HepG2 (cell line): ENCODE measurements at regions not wholly inside any gene's neighbourhood (a gene's known extent, or its start where the extent isn't known, plus 50 kb on each side); places are given as distances from the start of the nearest gene placed in this dataset.

Source experiments
- ATAC-seq: fragments of 200-7000 bp; cut with Tn5 transposase; 3 replicates; pipeline ENCODE4 v1.9.1; 2020; ENCODE audit warnings: mild to moderate bottlenecking, moderate library complexity
- BruUV-seq: library from RNA; stranded (reverse); fragments of 400-500 nt; replicated peaks from 2 replicates; lab custom pipeline; 2021; lab: Mats Ljungman, UMichigan
- CTCF ChIA-PET: fragments of 300-600 bp; formaldehyde crosslinking; extraction: SDS; loops from one replicate; lab custom pipeline; 2021; ENCODE audit warnings: low total read pairs, inconsistent platforms, low intra/inter-chr PET ratio; lab: Yijun Ruan, JAX
- POLR2A ChIA-PET: fragments of 350-600 bp; sonication (Branson Sonifier 250); formaldehyde crosslinking; loops from one replicate; lab custom pipeline; 2020; ENCODE audit warnings: antibody characterized with exemption, inconsistent platforms; lab: Yijun Ruan, JAX
- DNase-seq: peaks from one replicate; pipeline ENCODE4 v3.0.0-alpha.2; 2015; ENCODE audit warnings: low spot score
- FAIRE-seq: peaks from 3 replicates; lab custom pipeline; 2011; peaks lifted over from hg19 to GRCh38; lab: Jason Lieb, UNC
- H2AFZ ChIP-seq: one replicate; pipeline ENCODE4 v1.6.1; 2011; ENCODE audit warnings: low read length, inconsistent platforms
- H3K27ac ChIP-seq: fragments of 300-600 bp; 3 replicates; pipeline ENCODE4 v1.8.0; 2011; ENCODE audit warnings: mixed run types, mild to moderate bottlenecking, mixed read lengths, low read length, inconsistent platforms; ENCODE audit not compliant: insufficient read depth; ENCODE audit errors: extremely low read length
- H3K27me3 ChIP-seq, 2 experiments: fragments of 200-600 bp in 1 of 2; 2 replicates in 1 of 2; 3 replicates in 1 of 2; pipeline versions ENCODE4 v1.6.0 to v1.8.0; 2011; ENCODE audit warnings: low read length in 2 of 2, mild to moderate bottlenecking in 2 of 2, moderate library complexity in 2 of 2, inconsistent platforms in 1 of 2; ENCODE audit not compliant: insufficient read depth in 2 of 2, control insufficient read depth in 1 of 2
- H3K36me3 ChIP-seq, 2 experiments: fragments of 200-600 bp in 1 of 2; replicated peaks in 1 of 2; 2 replicates in 1 of 2; 3 replicates in 1 of 2; pipeline versions ENCODE4 v1.5.1 to v1.8.0; 2011; ENCODE audit warnings: low read length in 2 of 2, inconsistent platforms in 1 of 2; ENCODE audit not compliant: insufficient read depth in 2 of 2, control insufficient read depth in 1 of 2
- H3K4me1 ChIP-seq: 2 replicates; pipeline ENCODE4 v1.5.1; 2012; ENCODE audit warnings: low read length, inconsistent platforms; ENCODE audit not compliant: insufficient read depth
- H3K4me2 ChIP-seq: 2 replicates; pipeline ENCODE4 v1.6.0; 2011; ENCODE audit warnings: low read depth, low read length, inconsistent platforms
- H3K4me3 ChIP-seq, 3 experiments: fragments of 200-600 bp in 1 of 3; sonication (generic), shearing (Covaris generic) in 1 of 3; replicated peaks in 1 of 3; 2 replicates each; pipeline ENCODE4 v1.5.1; 2011 to 2016; ENCODE audit warnings: low read length in 3 of 3, inconsistent platforms in 2 of 3, low read depth in 2 of 3, mild to moderate bottlenecking in 2 of 3, control low read depth in 1 of 3, mixed read lengths in 1 of 3; ENCODE audit not compliant: insufficient read depth in 1 of 3
- H3K79me2 ChIP-seq: one replicate; pipeline ENCODE4 v1.6.1; 2011; ENCODE audit warnings: low read length, inconsistent platforms; ENCODE audit not compliant: insufficient read depth
- H3K9ac ChIP-seq: 2 replicates; pipeline ENCODE4 v1.6.0; 2011; ENCODE audit warnings: mild to moderate bottlenecking, low read depth, low read length, inconsistent platforms; ENCODE audit not compliant: insufficient read depth
- H3K9me3 ChIP-seq: 2 replicates; pipeline ENCODE4 v1.5.1; 2012; ENCODE audit warnings: mild to moderate bottlenecking, low read length
- H4K20me1 ChIP-seq: 2 replicates; pipeline ENCODE4 v1.6.0; 2011; ENCODE audit warnings: inconsistent platforms, mild to moderate bottlenecking, low read length, moderate library complexity; ENCODE audit not compliant: insufficient read depth
- GMEB1 ChIP-seq: sonication (generic); formaldehyde crosslinking; IDR thresholded peaks from 2 replicates; pipeline ENCODE4 v1.5.1; 2020; ENCODE audit warnings: missing genetic modification reagents, mild to moderate bottlenecking, borderline replicate concordance
- HMGA1 ChIP-seq: sonication (generic); formaldehyde crosslinking; conservative IDR thresholded peaks from 2 replicates; pipeline ENCODE4 v1.4.0; 2020; ENCODE audit warnings: missing genetic modification reagents
- MEIS2 ChIP-seq: sonication (generic); formaldehyde crosslinking; IDR thresholded peaks from 2 replicates; pipeline ENCODE4 v1.9.0; 2021; ENCODE audit warnings: mild to moderate bottlenecking, missing genetic modification reagents
- SAP130 ChIP-seq: IDR thresholded peaks from 2 replicates; pipeline ENCODE4 v1.6.1; 2016; ENCODE audit warnings: low read depth
- SIN3B ChIP-seq: fragments of 150-350 bp; IDR thresholded peaks from 2 replicates; pipeline ENCODE4 v1.6.1; 2014; ENCODE audit warnings: low read length
- SOX6 ChIP-seq, 2 experiments: fragments of 450-650 bp in 1 of 2; sonication (generic) in 1 of 2; formaldehyde crosslinking in 1 of 2; IDR thresholded peaks; 2 replicates each; pipeline versions ENCODE4 v1.4.0 to v1.6.1; 2017 to 2020; ENCODE audit warnings: antibody characterized with exemption in 1 of 2, mild to moderate bottlenecking in 1 of 2, missing genetic modification reagents in 1 of 2
- ZBTB3 ChIP-seq: sonication (generic); formaldehyde crosslinking; IDR thresholded peaks from 2 replicates; pipeline ENCODE4 v1.4.0; 2020; ENCODE audit warnings: low read depth, mild to moderate bottlenecking, moderate library complexity, missing genetic modification reagents, borderline replicate concordance
- ZNF121 ChIP-seq: sonication (generic); formaldehyde crosslinking; IDR thresholded peaks from 2 replicates; pipeline ENCODE4 v1.5.0; 2020; ENCODE audit warnings: mild to moderate bottlenecking, missing genetic modification reagents
- ZNF33B ChIP-seq: sonication (generic); formaldehyde crosslinking; IDR thresholded peaks from 2 replicates; pipeline ENCODE4 v1.5.1; 2020; ENCODE audit warnings: mild to moderate bottlenecking, missing genetic modification reagents
- ZNF546 ChIP-seq: sonication (generic); formaldehyde crosslinking; conservative IDR thresholded peaks from 2 replicates; pipeline ENCODE4 v1.8.1; 2023; ENCODE audit warnings: mild to moderate bottlenecking, missing genetic modification reagents
- ZNF674 ChIP-seq: sonication (generic); formaldehyde crosslinking; IDR thresholded peaks from 2 replicates; pipeline ENCODE4 v1.5.0; 2020; ENCODE audit warnings: low read depth, mild to moderate bottlenecking, missing genetic modification reagents
- ZNF740 ChIP-seq: sonication (generic); formaldehyde crosslinking; IDR thresholded peaks from 2 replicates; pipeline ENCODE4 v1.4.0; 2020; ENCODE audit warnings: missing genetic modification reagents
- ZNF879 ChIP-seq: sonication (generic); formaldehyde crosslinking; IDR thresholded peaks from 2 replicates; pipeline ENCODE4 v1.8.1; 2023; ENCODE audit warnings: missing genetic modification reagents
- WGBS: methylation state at CpG from one replicate; pipeline ENCODE4 v1.1.6; 2017; ENCODE audit warnings: low lambda C conversion rate; 5-methylcytosine and 5-hydroxymethylcytosine counted together
- in situ Hi-C: cut with HindIII; loops from 2 replicates; pipeline ENCODE4 v1.10.0; 2017; ENCODE audit warnings: low pct_unique_long_range_greater_than_20kb; ENCODE audit not compliant: extremely low pct_ligation_motif_present
- intact Hi-C: fragments of 100-400 bp; cut with micrococcal nuclease; formaldehyde crosslinking; loops from one replicate; pipeline ENCODE4 v1.10.0; 2022; ENCODE audit not compliant: unreplicated experiment
- TF ChIP-seq, protein P1 (sequence below): sonication (generic); formaldehyde crosslinking; IDR thresholded peaks from 2 replicates; pipeline ENCODE4 v1.5.1; 2020; ENCODE audit warnings: mild to moderate bottlenecking, missing genetic modification reagents, moderate library complexity

GRCh38 chr10:36640626-36641025 is 484.8 kb upstream of the ANKRD30A start (continued):
- TF ChIP-seq, protein P1, sequence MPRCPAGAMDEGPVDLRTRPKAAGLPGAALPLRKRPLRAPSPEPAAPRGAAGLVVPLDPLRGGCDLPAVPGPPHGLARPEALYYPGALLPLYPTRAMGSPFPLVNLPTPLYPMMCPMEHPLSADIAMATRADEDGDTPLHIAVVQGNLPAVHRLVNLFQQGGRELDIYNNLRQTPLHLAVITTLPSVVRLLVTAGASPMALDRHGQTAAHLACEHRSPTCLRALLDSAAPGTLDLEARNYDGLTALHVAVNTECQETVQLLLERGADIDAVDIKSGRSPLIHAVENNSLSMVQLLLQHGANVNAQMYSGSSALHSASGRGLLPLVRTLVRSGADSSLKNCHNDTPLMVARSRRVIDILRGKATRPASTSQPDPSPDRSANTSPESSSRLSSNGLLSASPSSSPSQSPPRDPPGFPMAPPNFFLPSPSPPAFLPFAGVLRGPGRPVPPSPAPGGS = no peak
- TF ChIP-seq MEIS2 (CRISPR knock-in tag) = no peak
- TF ChIP-seq HMGA1 = no peak
- TF ChIP-seq SAP130 (CRISPR knock-in tag) = no peak
- TF ChIP-seq ZNF33B (CRISPR knock-in tag) = no peak
- no peak for TF ChIP-seq SIN3B
- TF ChIP-seq ZBTB3 (CRISPR knock-in tag) = no peak
- TF ChIP-seq, all 625 proteins: peak for 0

DNA sequence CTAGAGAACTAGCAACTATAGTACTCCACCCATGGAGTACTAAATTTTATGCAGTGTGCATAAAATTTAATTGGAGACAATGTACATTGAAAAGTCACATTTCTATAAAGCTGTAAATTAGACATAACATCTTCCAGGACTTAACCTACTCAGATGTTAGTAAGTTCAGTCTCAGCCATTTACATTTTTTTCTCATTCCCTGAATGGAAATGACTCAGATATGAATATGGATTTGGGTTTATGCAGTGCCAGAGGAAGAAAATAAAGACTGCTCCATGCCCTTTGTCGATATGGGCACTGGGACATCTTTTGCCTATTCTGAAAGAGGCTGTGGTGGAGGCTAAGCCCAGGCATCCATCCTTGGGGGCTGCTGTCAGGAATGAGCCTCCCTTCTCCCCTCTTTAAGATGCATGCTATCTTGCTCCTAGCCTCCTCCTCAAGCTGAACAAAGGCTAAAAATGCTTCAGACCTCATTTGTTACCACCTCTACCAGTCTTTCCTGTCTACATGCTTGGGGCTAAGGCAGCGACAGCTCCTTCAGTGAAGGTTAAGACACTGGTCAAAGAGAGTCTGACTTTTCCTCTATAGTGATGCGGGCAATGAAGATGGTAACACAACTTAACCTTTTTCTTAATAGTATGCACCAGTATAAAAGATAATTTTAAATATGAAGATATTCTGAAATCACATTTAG is 486.8 kb upstream of the ANKRD30A start:
- ATAC-seq (no peak), DNase-seq (no peak), FAIRE-seq (no peak)
- Histone ChIP-seq H4K20me1 (no peaks in the 10 kb centered on the region), H3K36me3 (no peaks in the 10 kb centered on the region), H3K4me2 (no peak overlapping the region), H3K79me2 (no peaks in the 10 kb centered on the region), H3K27me3 (no peaks in the 10 kb centered on the region; a peak in 1 of 5 replicates), H3K9me3 (no peaks in the 10 kb centered on the region), H3K9ac (no peak overlapping the region), H3K4me1 (no peaks in the 10 kb centered on the region), H2AFZ (no peak overlapping the region), H3K4me3 (no peak overlapping the region), H3K27ac (no peak overlapping the region)
- intact Hi-C loops (no loop called here), in situ Hi-C loops (no loop called here)
- BruUV-seq = no TSS peak
- TF ChIP-seq SOX6 (IDR thresholded peaks at IDR 0.05) (no peak), SOX6 (CRISPR knock-in tag; IDR thresholded peaks at IDR 0.05) (no peak), ZNF121 (CRISPR knock-in tag) (no peak), ZNF740 (CRISPR knock-in tag) (no peak), GMEB1 (CRISPR knock-in tag) (no peak), ZNF674 (CRISPR knock-in tag) (no peak), ZNF546 (no peak), ZNF879 (CRISPR knock-in tag) (no peak)
- ChIA-PET CTCF (no interaction called here), POLR2A (no interaction called here)
- WGBS = 27% methylated on average over 3 of the region's 3 CpGs
